ENCODE measurements at regions not wholly inside any gene's neighbourhood (a gene's known extent, or its start where the extent isn't known, plus 50 kb on each side); places are given as distances from the start of the nearest gene placed in this dataset.

DNA sequence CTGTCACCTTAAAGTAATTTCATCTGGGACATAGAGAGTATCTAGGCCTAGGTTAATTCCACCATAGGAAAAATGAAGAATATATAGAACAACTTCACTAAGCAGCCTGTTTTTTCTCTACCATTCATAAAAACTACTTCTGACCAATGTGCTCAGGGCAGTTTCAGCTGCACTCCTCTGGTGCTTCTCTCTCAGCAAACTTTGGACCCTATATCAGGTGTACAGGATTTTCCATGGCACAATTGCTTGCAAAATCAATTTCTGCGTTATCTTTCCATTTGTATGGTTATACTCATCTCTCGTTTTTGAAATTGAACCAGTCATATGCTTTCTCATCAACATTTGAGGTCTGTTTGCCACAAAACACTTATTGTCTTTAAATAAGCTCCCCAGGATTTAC, 52.1 kb upstream of the FMR1 start:
- TF ChIP-seq, protein P1, sequence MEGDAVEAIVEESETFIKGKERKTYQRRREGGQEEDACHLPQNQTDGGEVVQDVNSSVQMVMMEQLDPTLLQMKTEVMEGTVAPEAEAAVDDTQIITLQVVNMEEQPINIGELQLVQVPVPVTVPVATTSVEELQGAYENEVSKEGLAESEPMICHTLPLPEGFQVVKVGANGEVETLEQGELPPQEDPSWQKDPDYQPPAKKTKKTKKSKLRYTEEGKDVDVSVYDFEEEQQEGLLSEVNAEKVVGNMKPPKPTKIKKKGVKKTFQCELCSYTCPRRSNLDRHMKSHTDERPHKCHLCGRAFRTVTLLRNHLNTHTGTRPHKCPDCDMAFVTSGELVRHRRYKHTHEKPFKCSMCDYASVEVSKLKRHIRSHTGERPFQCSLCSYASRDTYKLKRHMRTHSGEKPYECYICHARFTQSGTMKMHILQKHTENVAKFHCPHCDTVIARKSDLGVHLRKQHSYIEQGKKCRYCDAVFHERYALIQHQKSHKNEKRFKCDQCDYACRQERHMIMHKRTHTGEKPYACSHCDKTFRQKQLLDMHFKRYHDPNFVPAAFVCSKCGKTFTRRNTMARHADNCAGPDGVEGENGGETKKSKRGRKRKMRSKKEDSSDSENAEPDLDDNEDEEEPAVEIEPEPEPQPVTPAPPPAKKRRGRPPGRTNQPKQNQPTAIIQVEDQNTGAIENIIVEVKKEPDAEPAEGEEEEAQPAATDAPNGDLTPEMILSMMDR (IDR thresholded peaks at IDR 0.05; ENCODE audit: insufficient read depth, low read depth, low read length): no peak
- no peak for TF ChIP-seq EZH2 (IDR thresholded peaks at IDR 0.05; ENCODE audit: insufficient read depth, low read length)
